Lower leg skin (tissue), 4 donors: ENCODE measurements at regions not wholly inside any gene's neighbourhood (a gene's known extent, or its start where the extent isn't known, plus 50 kb on each side); places are given as distances from the start of the nearest gene placed in this dataset.

Experiments used
- DNase-seq, 2 donors: peaks; one replicate each; pipeline ENCODE4 v3.0.0-alpha.2; 2019; ENCODE audit warnings: low spot score in 2 of 2
- H3K4me3 ChIP-seq: fragments of 200-600 bp; sonication (generic); 2 replicates; pipeline ENCODE4 v1.5.1; 2017; ENCODE audit warnings: mild to moderate bottlenecking, low read depth; ENCODE audit not compliant: poor library complexity, severe bottlenecking
- POLR2A ChIP-seq, 2 donors: fragments of 450-650 bp; IDR thresholded peaks; one replicate each; pipeline ENCODE4 v1.6.1; 2016 to 2017; ENCODE audit warnings: antibody characterized with exemption in 2 of 2, mild to moderate bottlenecking in 1 of 2, moderate library complexity in 1 of 2
- WGBS, 2 donors: methylation state at CpG; one replicate each; pipeline ENCODE4 v1.1.5; 2018; 5-methylcytosine and 5-hydroxymethylcytosine counted together
- intact Hi-C: fragments of 100-400 bp; cut with DNase I; formaldehyde crosslinking; loops from one replicate; pipeline ENCODE4 v1.15.0; 2023; ENCODE audit warnings: low total_unique reads
- TF ChIP-seq, protein P1 (sequence below), 3 donors: fragments of 450-650 bp; IDR thresholded peaks; one replicate each; pipeline ENCODE4 v1.5.1; 2016; ENCODE audit warnings: antibody characterized with exemption in 3 of 3, mild to moderate bottlenecking in 3 of 3, moderate library complexity in 2 of 3

DNA sequence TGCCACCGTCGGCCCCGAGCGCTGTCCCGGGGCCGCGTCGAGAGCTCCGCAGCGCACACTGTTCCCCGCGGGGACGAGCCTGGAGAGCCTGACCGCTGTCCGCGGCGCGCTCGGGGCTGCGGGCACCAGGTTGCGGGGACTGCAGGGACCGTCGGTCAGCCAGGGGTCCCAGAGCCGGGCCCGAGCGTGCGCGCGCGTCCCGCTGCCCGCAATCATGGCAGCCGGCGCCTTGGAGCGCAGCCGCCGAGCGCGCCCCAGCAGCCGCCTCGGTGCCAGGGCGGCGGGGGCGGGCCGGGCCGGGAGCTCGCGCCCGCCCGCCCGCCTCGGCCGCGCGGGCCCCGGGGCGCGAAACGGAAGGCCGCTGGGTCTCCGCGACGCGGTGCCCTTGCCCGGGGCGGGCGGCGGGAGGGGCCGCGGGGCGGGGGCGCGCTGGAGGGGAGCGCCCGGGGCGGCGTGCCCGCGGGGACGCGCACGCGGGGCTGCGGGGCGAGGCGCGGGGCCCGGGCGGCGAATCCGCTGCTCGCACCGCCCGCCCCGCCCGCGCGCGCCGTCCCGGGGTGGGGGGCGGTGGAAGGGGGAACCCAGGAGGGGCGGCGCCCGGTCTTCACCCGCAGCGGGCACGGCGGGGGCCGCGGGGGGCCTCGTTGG, 79.4 kb upstream of the PPARA start:
- H3K4me3 ChIP-seq = peak overlapping the region; percentile 91
- TF ChIP-seq, protein P1, sequence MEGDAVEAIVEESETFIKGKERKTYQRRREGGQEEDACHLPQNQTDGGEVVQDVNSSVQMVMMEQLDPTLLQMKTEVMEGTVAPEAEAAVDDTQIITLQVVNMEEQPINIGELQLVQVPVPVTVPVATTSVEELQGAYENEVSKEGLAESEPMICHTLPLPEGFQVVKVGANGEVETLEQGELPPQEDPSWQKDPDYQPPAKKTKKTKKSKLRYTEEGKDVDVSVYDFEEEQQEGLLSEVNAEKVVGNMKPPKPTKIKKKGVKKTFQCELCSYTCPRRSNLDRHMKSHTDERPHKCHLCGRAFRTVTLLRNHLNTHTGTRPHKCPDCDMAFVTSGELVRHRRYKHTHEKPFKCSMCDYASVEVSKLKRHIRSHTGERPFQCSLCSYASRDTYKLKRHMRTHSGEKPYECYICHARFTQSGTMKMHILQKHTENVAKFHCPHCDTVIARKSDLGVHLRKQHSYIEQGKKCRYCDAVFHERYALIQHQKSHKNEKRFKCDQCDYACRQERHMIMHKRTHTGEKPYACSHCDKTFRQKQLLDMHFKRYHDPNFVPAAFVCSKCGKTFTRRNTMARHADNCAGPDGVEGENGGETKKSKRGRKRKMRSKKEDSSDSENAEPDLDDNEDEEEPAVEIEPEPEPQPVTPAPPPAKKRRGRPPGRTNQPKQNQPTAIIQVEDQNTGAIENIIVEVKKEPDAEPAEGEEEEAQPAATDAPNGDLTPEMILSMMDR (IDR thresholded peaks at IDR 0.05) = no peak
- no peak for TF ChIP-seq POLR2A (IDR thresholded peaks at IDR 0.05)
- 1 to 3% methylated on average over 21 to 50 of the region's 112 CpGs for WGBS, 2 donors
- DNase-seq = no peak
- intact Hi-C loops = no loop called here

DNA sequence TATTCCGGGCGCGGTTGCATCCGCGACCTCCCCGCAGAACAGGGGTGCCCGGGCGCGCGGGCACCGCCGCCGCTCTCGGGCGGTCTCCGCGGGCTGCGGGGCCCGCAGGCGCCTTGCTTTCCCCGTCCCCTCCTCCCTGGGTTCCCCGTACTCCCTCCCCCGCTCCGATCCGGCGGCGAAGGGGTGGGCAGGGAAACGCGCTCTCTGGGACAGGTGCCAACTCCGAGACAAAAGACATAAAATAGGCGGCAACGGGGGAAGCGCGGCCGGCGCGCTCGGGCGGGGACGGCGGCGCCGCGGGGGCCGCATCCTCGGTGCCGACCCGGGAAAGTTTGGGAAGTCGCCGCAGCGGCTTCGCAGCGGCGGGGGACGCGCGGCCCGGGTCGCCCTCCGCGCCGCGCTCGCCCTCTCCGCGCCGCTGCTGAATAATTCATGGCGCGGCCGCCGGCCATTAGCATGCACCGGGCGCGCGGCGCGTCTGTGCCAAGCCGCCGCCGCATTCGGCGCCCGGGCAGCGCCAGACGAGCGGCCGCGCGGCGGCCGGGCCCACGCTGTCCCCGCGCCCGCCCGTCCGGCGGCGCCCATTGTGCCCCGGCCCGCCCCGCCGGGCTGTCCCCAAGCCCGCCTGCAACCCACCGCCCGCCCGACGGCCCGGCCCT, 78.7 kb upstream of the PPARA start:
- no peak for TF ChIP-seq POLR2A (IDR thresholded peaks at IDR 0.05)
- TF ChIP-seq, protein P1 (IDR thresholded peaks at IDR 0.05) = no peak
- H3K4me3 ChIP-seq = peak overlapping the region; percentile 83
- peak; percentile 92 to 99 for DNase-seq
- intact Hi-C loops = no loop called here
- WGBS, 2 donors = 0 to 1% methylated on average over 26 to 67 of the region's 109 CpGs

DNA sequence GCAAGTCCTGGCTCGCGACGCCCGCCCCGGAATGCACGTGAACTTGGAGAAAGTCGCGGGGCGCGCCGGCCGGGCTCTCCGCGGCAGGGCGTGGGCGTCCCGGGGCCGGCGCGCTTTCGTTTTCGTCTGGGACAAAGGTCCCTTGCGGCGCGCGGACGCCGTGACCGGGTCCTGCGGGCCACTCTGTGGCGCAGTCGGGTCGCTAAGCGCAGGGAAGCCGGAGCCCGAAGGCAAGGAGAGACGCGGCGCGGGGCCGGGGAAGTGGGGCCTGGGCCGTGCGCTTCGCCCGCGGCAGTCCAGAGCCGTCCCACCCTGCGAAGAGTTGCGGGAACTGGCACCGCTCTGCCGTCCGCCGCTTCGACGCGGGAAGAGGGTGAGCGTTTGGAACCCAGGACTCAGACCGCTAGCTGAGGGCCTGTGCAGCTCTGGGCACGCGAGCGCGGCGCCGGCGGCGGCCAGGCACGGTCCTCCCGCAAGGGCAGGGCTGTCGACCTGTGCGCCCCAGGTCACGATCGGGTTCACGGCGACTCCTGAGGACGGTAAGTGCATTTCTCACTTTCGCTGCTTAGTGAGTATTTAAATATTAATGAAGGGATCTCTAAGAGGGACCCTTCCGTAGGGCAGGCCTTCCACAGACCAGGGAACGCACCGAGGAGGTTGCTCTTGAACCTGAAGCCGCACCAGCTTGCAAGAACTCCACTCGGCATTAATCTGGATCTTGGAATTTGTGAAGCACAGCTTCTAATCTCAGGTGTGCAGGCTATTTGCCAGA, 78.0 kb upstream of the PPARA start:
- DNase-seq = peak in 1 of 2 donors; percentile 92
- 1 to 2% methylated on average over 33 to 56 of the region's 81 CpGs for whole genome bisulfite sequencing, 2 donors
- TF ChIP-seq, protein P1 (IDR thresholded peaks at IDR 0.05) = no peak
- TF ChIP-seq POLR2A (IDR thresholded peaks at IDR 0.05) = no peak
- H3K4me3 ChIP-seq = peak overlapping the region; percentile 83
- intact Hi-C loops = no loop called here

DNA sequence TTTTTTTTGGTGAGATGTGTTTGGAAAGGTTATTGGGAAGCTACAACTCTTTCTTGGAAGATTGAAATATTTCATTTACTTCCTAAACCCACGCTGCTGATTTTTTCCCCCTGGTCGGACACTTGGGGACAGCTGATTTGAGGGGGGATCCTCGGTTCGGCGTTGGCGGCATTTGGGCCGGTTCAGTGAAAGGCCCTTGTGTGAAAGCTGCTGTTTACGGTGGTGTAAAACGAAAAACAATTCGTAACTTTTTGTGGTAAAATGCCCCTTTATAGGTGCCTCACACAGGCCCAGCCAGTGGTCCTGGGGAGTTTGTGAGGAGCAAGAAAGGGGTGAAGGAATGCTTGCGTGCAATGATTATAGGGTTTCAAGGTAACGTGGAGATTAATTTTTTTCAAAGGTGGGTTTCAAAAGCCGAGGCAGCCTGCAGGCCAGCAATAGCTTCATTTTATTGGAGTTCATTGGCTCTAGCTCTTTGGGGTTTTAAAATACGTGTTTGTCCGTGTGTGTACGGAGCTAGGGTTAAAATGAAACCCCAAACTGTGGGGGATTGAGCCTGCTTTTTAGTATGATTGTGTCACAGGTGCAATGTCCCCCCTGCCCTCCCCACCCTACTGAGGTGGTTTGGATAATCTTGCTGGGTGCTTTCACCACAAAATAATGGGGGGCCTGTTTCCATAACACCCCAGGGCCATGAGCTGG, 77.2 kb upstream of the PPARA start:
- peak in 1 of 2 donors; percentile 83 for DNase-seq

More for the DNA sequence above, 77.2 kb upstream of the PPARA start:
- peak overlapping the region; percentile 83 for H3K4me3 ChIP-seq
- intact Hi-C loops = no loop called here
- no peak for TF ChIP-seq POLR2A (IDR thresholded peaks at IDR 0.05)
- TF ChIP-seq, protein P1 (IDR thresholded peaks at IDR 0.05) = no peak
- 9 to 14% methylated on average over 16 of the region's 16 CpGs for WGBS, 2 donors
